H4 (cell line): ENCODE measurements at regions not wholly inside any gene's neighbourhood (a gene's known extent, or its start where the extent isn't known, plus 50 kb on each side); places are given as distances from the start of the nearest gene placed in this dataset.

Source experiments
- DNase-seq: peaks from one replicate; pipeline ENCODE4 v3.0.0-alpha.2; 2015; ENCODE audit warnings: low spot score

DNA sequence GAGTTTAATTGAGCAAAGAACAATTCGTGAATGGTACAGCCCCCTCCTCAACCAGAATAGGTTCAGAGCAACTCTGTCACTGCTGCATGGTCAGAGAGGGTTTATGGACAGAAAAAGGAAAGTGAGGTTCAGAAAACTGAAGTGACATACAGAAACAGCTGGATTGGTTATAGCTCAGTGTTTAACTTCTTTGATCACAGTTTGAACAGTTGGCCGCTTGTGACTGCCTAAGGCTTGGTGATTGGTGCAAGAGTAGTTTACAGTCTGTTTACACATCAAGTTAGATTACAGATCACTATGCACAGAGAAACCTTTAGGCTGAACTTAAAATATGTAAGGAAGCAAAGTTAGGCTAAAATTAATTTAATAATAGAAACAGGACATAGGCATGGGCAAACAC, 459.2 kb downstream of the KCNJ3 start:
- DNase-seq: no peak

GRCh38 chr2:155157065-155157464, 458.6 kb downstream of the KCNJ3 start:
- peak; percentile 7 for DNase-seq

DNA sequence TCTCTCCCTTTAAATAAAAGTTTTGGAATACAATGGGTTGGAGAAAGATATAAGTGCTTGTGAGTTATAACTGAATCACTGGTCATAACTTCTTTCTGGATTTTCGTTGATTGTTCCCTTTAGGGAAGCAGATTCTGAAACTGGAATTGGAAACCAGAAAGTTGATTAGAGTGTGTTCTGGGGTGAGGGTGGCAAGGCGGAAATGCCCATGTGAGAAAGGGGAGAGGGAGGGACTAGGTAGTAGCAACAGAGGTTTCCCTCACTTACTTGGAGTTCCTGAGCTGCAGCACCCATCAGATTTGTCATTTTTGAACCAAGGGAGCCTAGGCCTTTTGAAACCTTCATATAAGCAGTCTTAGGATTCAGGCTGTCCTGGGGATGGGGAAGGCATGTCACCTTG, 453.4 kb downstream of the KCNJ3 start:
- no peak for DNase-seq

DNA sequence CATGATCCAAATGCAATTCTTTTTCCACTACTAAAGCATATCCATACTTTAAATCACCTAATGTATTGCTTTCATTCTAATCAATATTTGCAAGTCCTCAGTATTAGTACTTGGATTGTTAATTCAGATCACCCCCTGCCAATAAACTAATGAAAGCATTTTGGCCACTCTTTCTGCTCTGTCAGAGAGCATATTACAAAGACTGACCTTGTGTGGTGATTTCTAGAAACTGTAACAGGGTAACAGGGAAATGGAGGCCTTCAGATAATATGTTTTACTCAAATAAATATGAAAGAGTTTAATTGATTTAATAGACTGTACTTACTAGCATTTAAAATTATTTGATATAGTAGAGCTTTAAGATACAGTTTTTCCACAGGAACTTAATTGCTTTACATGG, 453.0 kb downstream of the KCNJ3 start:
- no peak for DNase-seq

GRCh38 chr2:155145758-155146229, 447.3 kb downstream of the KCNJ3 start:
- DNase-seq: no peak

- no peak for DNase-seq
Measured at GRCh38 chr2:155141418-155141817, 442.9 kb downstream of the KCNJ3 start.

GRCh38 chr2:155125585-155126230, 427.2 kb downstream of the KCNJ3 start:
- DNase-seq: no peak

- DNase-seq: no peak
Measured at GRCh38 chr2:155115846-155116245, 417.4 kb downstream of the KCNJ3 start.

- DNase-seq: no peak
Measured at GRCh38 chr2:155111070-155111469, 412.6 kb downstream of the KCNJ3 start.

DNA sequence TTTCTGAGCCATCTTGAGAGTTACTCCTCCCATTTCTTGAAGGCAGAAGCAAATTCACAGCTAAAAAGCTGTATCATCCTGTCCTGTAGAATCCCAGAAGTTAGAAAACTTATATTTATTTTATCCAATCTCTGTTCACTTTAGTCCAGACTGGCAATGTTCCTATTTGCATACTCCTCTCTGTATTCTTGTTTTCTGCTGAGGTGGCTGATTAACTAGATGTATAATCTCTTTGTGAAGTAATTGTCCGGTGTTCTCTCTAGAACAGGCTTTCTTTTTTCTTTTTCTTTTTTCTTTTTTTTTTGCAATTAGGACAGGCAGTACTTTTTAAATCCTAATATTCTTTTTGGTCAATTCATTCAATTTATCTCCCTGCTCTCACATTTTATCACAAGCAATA, 411.0 kb downstream of the KCNJ3 start:
- no peak for DNase-seq

- peak; percentile 20 for DNase-seq
Measured at GRCh38 chr2:155100261-155100660, 401.8 kb downstream of the KCNJ3 start.

GRCh38 chr2:155099784-155100183, 401.3 kb downstream of the KCNJ3 start:
- DNase-seq: peak; percentile 51

DNA sequence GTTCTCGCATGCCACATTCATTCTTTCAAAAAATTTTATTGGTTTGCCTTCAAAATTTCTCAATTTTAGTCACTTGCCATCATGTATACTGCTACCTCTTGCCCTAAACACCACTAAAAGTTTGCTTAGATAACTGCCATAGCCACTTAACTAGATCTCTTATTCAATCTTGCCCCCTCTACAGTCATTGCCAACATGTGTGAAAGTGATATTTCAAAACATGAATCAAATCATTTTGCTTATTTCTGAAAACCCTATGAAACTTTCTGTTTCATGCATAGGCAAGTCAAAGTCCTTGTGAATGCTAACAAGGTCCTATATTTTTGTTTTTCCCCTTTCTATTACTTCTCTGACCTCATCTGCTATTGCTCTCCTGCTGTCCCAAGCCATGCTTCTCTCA, 397.1 kb downstream of the KCNJ3 start:
- no peak for DNase-seq

GRCh38 chr2:155080373-155080772, 381.9 kb downstream of the KCNJ3 start:
- no peak for DNase-seq

DNA sequence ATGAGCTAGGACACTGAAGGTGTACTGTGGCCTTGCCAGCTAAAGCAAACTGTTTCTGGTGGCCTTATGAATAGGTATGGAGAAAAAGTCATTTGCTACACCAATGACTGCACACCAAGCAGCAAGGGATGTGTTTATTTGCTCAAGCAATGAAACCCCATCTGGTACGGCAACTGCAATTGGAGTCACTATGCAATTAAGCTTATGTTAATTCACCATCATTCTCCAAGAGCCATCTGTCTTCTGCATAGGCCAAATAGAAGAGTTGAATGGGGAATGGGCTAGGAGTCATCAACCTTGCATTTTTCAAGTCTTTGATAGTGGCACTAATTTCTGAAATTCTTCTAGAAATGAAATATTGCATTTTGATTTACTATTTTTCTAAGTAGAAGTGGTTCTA, 372.0 kb downstream of the KCNJ3 start:
- DNase-seq: no peak

DNA sequence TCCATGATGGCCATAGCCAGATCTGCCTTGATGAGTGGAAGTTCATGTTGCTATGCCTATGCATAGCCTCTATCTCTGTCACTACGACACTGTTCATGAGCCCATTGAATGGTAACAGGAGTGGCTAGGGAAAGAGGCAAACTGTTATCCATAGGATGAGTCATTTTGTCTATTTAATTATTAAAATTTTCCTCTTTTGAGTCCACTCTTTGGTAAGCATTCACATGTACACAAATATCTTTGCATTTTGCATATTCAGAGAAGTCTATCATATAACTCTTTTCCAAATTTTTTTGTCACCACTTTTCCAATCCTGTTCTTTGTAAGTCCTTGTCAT, 364.4 kb downstream of the KCNJ3 start:
- no peak for DNase-seq

DNA sequence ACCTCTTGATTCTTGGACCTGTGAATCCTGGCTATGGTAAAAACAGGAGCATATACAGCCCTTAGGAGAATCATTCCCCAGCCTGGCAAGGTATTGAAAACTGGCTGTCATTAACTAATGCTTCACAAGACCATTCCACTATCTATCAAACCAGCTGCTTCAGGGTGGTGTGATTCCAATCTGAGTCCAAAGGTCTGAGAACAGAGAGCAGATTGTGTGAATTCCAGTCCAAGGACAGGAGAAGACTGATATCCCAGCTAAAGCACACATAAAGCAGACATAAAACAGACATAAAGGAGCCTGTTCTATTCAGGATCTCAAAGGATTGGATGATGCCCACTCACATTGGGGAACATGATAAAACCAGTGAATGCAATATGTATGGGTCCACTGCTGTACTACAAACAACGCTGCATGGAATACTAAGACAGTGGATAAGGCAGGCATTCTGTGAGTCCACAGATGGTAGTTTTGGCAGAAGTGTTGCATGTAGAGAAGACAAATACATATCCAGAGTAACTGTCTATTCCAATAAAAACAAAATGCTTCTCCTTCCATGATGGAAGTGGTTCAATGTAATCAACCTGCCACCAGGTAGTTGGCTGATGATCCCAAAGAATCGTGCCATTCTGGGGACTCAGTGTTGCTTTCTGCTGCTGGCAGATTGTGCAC, 363.9 kb downstream of the KCNJ3 start:
- DNase-seq: no peak

DNA sequence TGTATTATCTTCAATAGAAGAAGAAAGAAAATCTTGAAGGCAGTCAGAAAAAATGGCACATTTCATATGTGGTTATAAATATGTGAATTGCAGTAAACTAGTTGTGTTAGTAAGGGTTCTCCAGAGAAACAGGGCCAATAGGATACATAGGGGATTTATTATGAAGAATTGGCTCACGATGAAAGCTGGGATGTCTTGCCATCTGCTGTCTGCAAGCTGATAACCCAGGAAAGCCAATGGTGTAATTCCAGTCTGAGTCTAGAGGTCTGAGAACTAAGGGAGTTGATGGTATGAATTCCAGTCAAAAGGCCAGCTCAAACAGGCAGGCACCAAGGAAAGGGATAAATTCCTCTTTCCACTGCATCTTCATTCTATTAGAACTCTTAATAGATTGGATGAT, 362.4 kb downstream of the KCNJ3 start:
- DNase-seq: no peak

GRCh38 chr2:155054712-155055111, 356.2 kb downstream of the KCNJ3 start:
- DNase-seq: no peak

DNA sequence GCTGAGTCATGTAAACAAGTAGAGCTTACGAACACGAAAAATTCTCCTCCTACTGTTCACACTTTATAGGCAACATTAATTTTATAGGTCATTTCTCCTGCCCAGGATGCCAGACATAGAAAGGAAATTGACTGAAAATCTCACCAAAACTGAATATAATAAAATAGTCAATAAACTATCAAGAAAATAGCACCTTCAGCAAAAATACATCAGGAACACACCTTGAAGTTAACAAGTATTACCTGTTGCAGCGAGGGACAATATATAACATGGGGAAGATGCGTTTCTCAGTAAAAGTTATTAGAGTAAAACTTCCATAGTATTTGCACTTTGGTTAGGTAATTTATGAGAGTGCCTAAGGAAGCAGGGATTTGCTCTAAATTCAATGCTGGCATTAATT, 344.6 kb downstream of the KCNJ3 start:
- DNase-seq: no peak

GRCh38 chr2:155035308-155035707, 336.8 kb downstream of the KCNJ3 start:
- DNase-seq: no peak

- DNase-seq: no peak
Measured at GRCh38 chr2:155033652-155034051, 335.2 kb downstream of the KCNJ3 start.

GRCh38 chr2:155030296-155030695, 331.8 kb downstream of the KCNJ3 start:
- no peak for DNase-seq

GRCh38 chr2:155026651-155027174, 328.2 kb downstream of the KCNJ3 start:
- DNase-seq: no peak
